IMR-90 (cell line): ENCODE measurements at regions not wholly inside any gene's neighbourhood (a gene's known extent, or its start where the extent isn't known, plus 50 kb on each side); places are given as distances from the start of the nearest gene placed in this dataset.

ENCODE experiments used
- ATAC-seq: fragments of 200-7000 bp; cut with Tn5 transposase; 2 replicates; pipeline ENCODE4 v1.9.1; 2020; ENCODE audit warnings: low read depth, mild to moderate bottlenecking, moderate library complexity
- BruUV-seq: library from RNA; stranded (reverse); fragments of 400-500 nt; replicated peaks from 2 replicates; lab custom pipeline; 2021; lab: Mats Ljungman, UMichigan
- CTCF ChIA-PET: fragments of 300-600 bp; formaldehyde crosslinking; extraction: SDS; loops from one replicate; lab custom pipeline; 2021; ENCODE audit warnings: antibody characterized with exemption; lab: Yijun Ruan, JAX
- POLR2A ChIA-PET: fragments of 300-600 bp; sonication (Branson Sonifier 250); formaldehyde crosslinking; loops from one replicate; lab custom pipeline; 2022; ENCODE audit warnings: antibody characterized with exemption; ENCODE audit not compliant: unreplicated experiment; lab: Charles Lee
- DNase-seq: peaks from one replicate; pipeline ENCODE4 v3.0.0; 2013
- H2AFZ ChIP-seq: replicated peaks from 2 replicates; pipeline ENCODE3; 2013; ENCODE audit warnings: low read length, mild to moderate bottlenecking; ENCODE audit not compliant: poor library complexity
- H2AK5ac ChIP-seq: 2 replicates; pipeline ENCODE4 v1.6.1; 2013; ENCODE audit warnings: low read depth, low read length, inconsistent platforms
- H2AK9ac ChIP-seq: replicated peaks from 2 replicates; pipeline ENCODE3; 2013; ENCODE audit warnings: mild to moderate bottlenecking, low read depth, low read length, moderate library complexity; ENCODE audit not compliant: poor library complexity
- H2BK120ac ChIP-seq: 2 replicates; pipeline ENCODE4 v1.6.1; 2013; ENCODE audit warnings: low read depth, low read length, inconsistent platforms
- H2BK15ac ChIP-seq: 3 replicates; pipeline ENCODE4 v1.6.1; 2013; ENCODE audit warnings: low read depth, low read length, inconsistent platforms
- H2BK20ac ChIP-seq: 2 replicates; pipeline ENCODE4 v1.6.1; 2013; ENCODE audit warnings: low read depth, mild to moderate bottlenecking, inconsistent platforms, low read length, moderate library complexity
- H2BK5ac ChIP-seq: 2 replicates; pipeline ENCODE4 v1.6.1; 2013; ENCODE audit warnings: mild to moderate bottlenecking, low read depth, low read length, inconsistent platforms; ENCODE audit not compliant: poor library complexity, severe bottlenecking
- H3K14ac ChIP-seq: replicated peaks from 2 replicates; pipeline ENCODE4 v1.6.1; 2013; ENCODE audit warnings: low read depth, low read length, inconsistent platforms
- H3K18ac ChIP-seq: 2 replicates; pipeline ENCODE4 v1.6.1; 2013; ENCODE audit warnings: low read depth, low read length, control low read depth
- H3K23ac ChIP-seq: 2 replicates; pipeline ENCODE4 v1.6.1; 2013; ENCODE audit warnings: low read depth, low read length, inconsistent platforms
- H3K27ac ChIP-seq: 2 replicates; pipeline ENCODE4 v1.5.1; 2013; ENCODE audit warnings: mild to moderate bottlenecking, control low read depth, low read length; ENCODE audit not compliant: insufficient read depth
- H3K27me3 ChIP-seq: 2 replicates; pipeline ENCODE4 v1.6.1; 2013; ENCODE audit warnings: low read length; ENCODE audit not compliant: control insufficient read depth, insufficient read depth
- H3K36me3 ChIP-seq: 2 replicates; pipeline ENCODE4 v1.6.1; 2013; ENCODE audit warnings: low read length, mixed read lengths; ENCODE audit not compliant: control insufficient read depth, insufficient read depth
- H3K4ac ChIP-seq: 2 replicates; pipeline ENCODE4 v1.6.1; 2013; ENCODE audit warnings: low read depth, low read length, inconsistent platforms
- H3K4me1 ChIP-seq: 2 replicates; pipeline ENCODE4 v1.6.1; 2013; ENCODE audit warnings: low read length, mixed read lengths; ENCODE audit not compliant: control insufficient read depth, insufficient read depth
- H3K4me2 ChIP-seq: 2 replicates; pipeline ENCODE4 v1.6.1; 2013; ENCODE audit warnings: low read depth, mild to moderate bottlenecking, control low read depth, low read length, moderate library complexity
- H3K4me3 ChIP-seq: 2 replicates; pipeline ENCODE4 v1.5.1; 2013; ENCODE audit warnings: low read depth, mild to moderate bottlenecking, control low read depth, low read length, moderate library complexity; ENCODE audit not compliant: insufficient read depth
- H3K56ac ChIP-seq: 2 replicates; pipeline ENCODE4 v1.6.1; 2013; ENCODE audit warnings: low read length, inconsistent platforms; ENCODE audit not compliant: insufficient read depth; ENCODE audit errors: extremely low read depth
- H3K79me1 ChIP-seq, 2 experiments: 2 replicates each; pipeline ENCODE4 v1.6.1; 2013; ENCODE audit warnings: low read length in 2 of 2, inconsistent platforms in 1 of 2, low read depth in 1 of 2
- H3K9ac ChIP-seq: 2 replicates; pipeline ENCODE4 v1.6.1; 2013; ENCODE audit warnings: low read depth, low read length, control low read depth
- H3K9me1 ChIP-seq: 2 replicates; pipeline ENCODE4 v1.6.1; 2013; ENCODE audit warnings: low read length, inconsistent platforms; ENCODE audit not compliant: insufficient read depth
- H3K9me3 ChIP-seq: 2 replicates; pipeline ENCODE4 v1.6.1; 2013; ENCODE audit warnings: low read length; ENCODE audit not compliant: control insufficient read depth, insufficient read depth
- H4K20me1 ChIP-seq: 2 replicates; pipeline ENCODE4 v1.6.1; 2013; ENCODE audit warnings: low read length, inconsistent platforms; ENCODE audit not compliant: insufficient read depth
- H4K5ac ChIP-seq: 2 replicates; pipeline ENCODE4 v1.6.1; 2013; ENCODE audit warnings: mild to moderate bottlenecking, low read depth, low read length, control low read depth
- H4K8ac ChIP-seq, 2 experiments: 2 replicates each; pipeline ENCODE4 v1.6.1; 2013; ENCODE audit warnings: low read depth in 2 of 2, low read length in 2 of 2, control low read depth in 1 of 2, inconsistent platforms in 1 of 2
- H4K91ac ChIP-seq: 2 replicates; pipeline ENCODE4 v1.6.1; 2013; ENCODE audit warnings: low read depth, low read length, inconsistent platforms; ENCODE audit not compliant: insufficient read depth
- MAFK ChIP-seq: IDR thresholded peaks from 2 replicates; pipeline ENCODE4 v1.6.1; 2012; ENCODE audit warnings: low read depth, low read length, improper control_type of control experiment
- dilution Hi-C: fragments of 300-500 bp; cut with HindIII; formaldehyde crosslinking; loops from one replicate; pipeline ENCODE4 v1.14.3; 2018; ENCODE audit warnings: low sequenced_read_pairs; ENCODE audit not compliant: unreplicated experiment
- in situ Hi-C: fragments of 300-500 bp; cut with MboI; formaldehyde crosslinking; loops from 3 replicates; pipeline ENCODE4 v1.14.3; 2019; ENCODE audit warnings: low sequenced_read_pairs, inconsistent platforms, mixed read lengths
- intact Hi-C: fragments of 100-400 bp; cut with micrococcal nuclease; formaldehyde crosslinking; loops from 2 replicates; pipeline ENCODE4 v1.10.0; 2022
- TF ChIP-seq, protein P1 (sequence below): fragments of 150-350 bp; IDR thresholded peaks from 2 replicates; pipeline ENCODE4 v1.6.1; 2017; ENCODE audit warnings: mild to moderate bottlenecking, antibody characterized with exemption, low read length, low read depth

DNA sequence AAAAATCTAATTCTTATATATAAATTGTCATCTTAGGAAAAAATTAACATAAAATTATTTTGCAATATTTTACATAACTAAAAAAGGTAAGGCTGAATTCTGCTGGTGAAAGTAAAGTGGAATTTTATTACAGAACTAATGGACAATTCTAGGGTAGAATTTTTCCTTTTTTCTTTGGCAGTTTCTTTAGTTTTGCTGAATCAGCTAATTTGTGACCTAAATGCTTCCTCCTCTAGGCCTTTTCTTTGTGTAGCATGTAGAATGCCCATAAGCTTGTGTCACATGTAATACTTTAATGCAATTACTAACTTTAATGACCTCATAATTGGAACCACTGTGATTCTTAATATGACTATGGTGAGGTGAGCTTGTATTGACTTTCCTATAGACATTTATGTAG lies 1378.4 kb upstream of the ADGRL4 start:
- ChIA-PET POLR2A (no interaction called here), CTCF (no interaction called here)
- Histone ChIP-seq H3K36me3 (no peaks in the 10 kb centered on the region), H4K5ac (no peak overlapping the region), H2BK20ac (no peak overlapping the region), H2BK15ac (no peak overlapping the region), H3K23ac (no peak overlapping the region), H3K4me2 (no peak overlapping the region), H2AK9ac (no peak overlapping the region), H4K8ac (no peak overlapping the region), H2BK5ac (no peak overlapping the region), H3K14ac (no peak overlapping the region), H3K4ac (no peak overlapping the region), H4K20me1 (no peaks in the 10 kb centered on the region), H3K27ac (no peak overlapping the region), H3K18ac (no peak overlapping the region), H2AK5ac (no peak overlapping the region), H3K9me3 (no peaks in the 10 kb centered on the region), H4K91ac (no peak overlapping the region), H3K9ac (no peak overlapping the region), H2AFZ (no peak overlapping the region), H3K9me1 (no peaks in the 10 kb centered on the region), H3K4me3 (no peak overlapping the region), H3K4me1 (no peaks in the 10 kb centered on the region), H2BK120ac (no peak overlapping the region), H3K56ac (no peak overlapping the region), H3K79me1 (no peaks in the 10 kb centered on the region), H3K27me3 (no peaks in the 10 kb centered on the region)
- DNase-seq, result no peak
- no TSS peak for BruUV-seq
- no peak for ATAC-seq
- dilution Hi-C loops, result no loop called here
- in situ Hi-C loops, result no loop called here
- peak; percentile 99 for TF ChIP-seq MAFK
- TF ChIP-seq, protein P1, sequence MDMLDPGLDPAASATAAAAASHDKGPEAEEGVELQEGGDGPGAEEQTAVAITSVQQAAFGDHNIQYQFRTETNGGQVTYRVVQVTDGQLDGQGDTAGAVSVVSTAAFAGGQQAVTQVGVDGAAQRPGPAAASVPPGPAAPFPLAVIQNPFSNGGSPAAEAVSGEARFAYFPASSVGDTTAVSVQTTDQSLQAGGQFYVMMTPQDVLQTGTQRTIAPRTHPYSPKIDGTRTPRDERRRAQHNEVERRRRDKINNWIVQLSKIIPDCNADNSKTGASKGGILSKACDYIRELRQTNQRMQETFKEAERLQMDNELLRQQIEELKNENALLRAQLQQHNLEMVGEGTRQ, result no peak
- intact Hi-C loops, result no loop called here
